Glomerular endothelial cell (primary cell): ENCODE measurements at regions not wholly inside any gene's neighbourhood (a gene's known extent, or its start where the extent isn't known, plus 50 kb on each side); places are given as distances from the start of the nearest gene placed in this dataset.
"Not testable (repeated sequence)": the region's sequence is repeated elsewhere in the genome, so short reads cannot be mapped to it uniquely, and the experiment has no call there.

Experiments
- DNase-seq: peaks from one replicate; pipeline ENCODE4 v3.0.0-alpha.2; 2011; ENCODE audit warnings: low read depth, low spot score; ENCODE audit errors: extremely low read depth

GRCh38 chr1:55767171-55767570 lies 552.0 kb upstream of the USP24 start:
- no peak for DNase-seq

GRCh38 chr1:55765505-55765904 lies 550.3 kb upstream of the USP24 start:
- not testable (repeated sequence) for DNase-seq

- DNase-seq, result no peak
Measured at GRCh38 chr1:55751776-55752175, 536.6 kb upstream of the USP24 start.

- DNase-seq, result no peak
Measured at GRCh38 chr1:55750628-55750995, 535.4 kb upstream of the USP24 start.

GRCh38 chr1:55749975-55750627 lies 534.9 kb upstream of the USP24 start:
- DNase-seq, result no peak

GRCh38 chr1:55747408-55747841 lies 532.3 kb upstream of the USP24 start:
- DNase-seq, result no peak

- no peak for DNase-seq
Measured at GRCh38 chr1:55746710-55747109, 531.5 kb upstream of the USP24 start.

- DNase-seq, result no peak
Measured at GRCh38 chr1:55741516-55741915, 526.4 kb upstream of the USP24 start.

GRCh38 chr1:55735106-55735505 lies 519.9 kb upstream of the USP24 start:
- DNase-seq, result no peak

- DNase-seq, result no peak
Measured at GRCh38 chr1:55726994-55727393, 511.8 kb upstream of the USP24 start.

GRCh38 chr1:55725378-55725777 lies 510.2 kb upstream of the USP24 start:
- DNase-seq, result no peak

- DNase-seq, result no peak
Measured at GRCh38 chr1:55724551-55725325, 509.6 kb upstream of the USP24 start.

- no peak for DNase-seq
Measured at GRCh38 chr1:55723001-55723400, 507.8 kb upstream of the USP24 start.

GRCh38 chr1:55720261-55720660 lies 505.1 kb upstream of the USP24 start:
- DNase-seq, result no peak

- DNase-seq, result no peak
Measured at GRCh38 chr1:55718758-55719671, 503.9 kb upstream of the USP24 start.

- DNase-seq, result no peak
Measured at GRCh38 chr1:55717111-55717510, 501.9 kb upstream of the USP24 start.

GRCh38 chr1:55716610-55717009 lies 501.4 kb upstream of the USP24 start:
- no peak for DNase-seq

GRCh38 chr1:55716151-55716550 lies 501.0 kb upstream of the USP24 start:
- no peak for DNase-seq

- no peak for DNase-seq
Measured at GRCh38 chr1:55714230-55714629, 499.1 kb upstream of the USP24 start.

- no peak for DNase-seq
Measured at GRCh38 chr1:55713516-55713915, 498.4 kb upstream of the USP24 start.

GRCh38 chr1:55712148-55712547 lies 497.0 kb upstream of the USP24 start:
- DNase-seq, result no peak
